Sigmoid colon (tissue), 6 donors: ENCODE measurements at regions not wholly inside any gene's neighbourhood (a gene's known extent, or its start where the extent isn't known, plus 50 kb on each side); places are given as distances from the start of the nearest gene placed in this dataset.

Source experiments
- DNase-seq: peaks from one replicate; pipeline ENCODE4 v3.0.0-alpha.2; 2019
- H3K27ac ChIP-seq, 4 donors: fragments of 200-600 bp; sonication (generic); one replicate each; pipeline ENCODE4 v1.5.1; 2016 to 2019; ENCODE audit warnings: mild to moderate bottlenecking in 1 of 4
- H3K27me3 ChIP-seq, 3 donors: fragments of 200-600 bp; sonication (generic); one replicate each; pipeline ENCODE4 v1.5.1; 2019; ENCODE audit warnings: mild to moderate bottlenecking in 1 of 3
- H3K36me3 ChIP-seq, 4 donors: fragments of 200-600 bp; sonication (generic); one replicate each; pipeline ENCODE4 v1.5.1; 2016 to 2019
- H3K4me1 ChIP-seq, 4 donors: fragments of 200-600 bp; sonication (generic); one replicate each; pipeline ENCODE4 v1.5.1; 2017 to 2019
- H3K4me3 ChIP-seq, 4 donors: fragments of 200-600 bp; sonication (generic); one replicate each; pipeline ENCODE4 v1.5.1; 2017 to 2019; ENCODE audit warnings: mild to moderate bottlenecking in 2 of 4, moderate library complexity in 1 of 4
- H3K9me3 ChIP-seq, 4 donors: fragments of 200-600 bp in 3 of 4; sonication (generic) in 3 of 4; one replicate each; pipeline versions ENCODE4 v1.5.1 to v1.6.1; 2013 to 2019
- CTCF ChIP-seq, 4 experiments: fragments of 450-650 bp in 3 of 4; fragments of 200-600 bp in 1 of 4; IDR thresholded peaks; one replicate each; pipeline ENCODE4 v1.5.1; 2016 to 2019; ENCODE audit warnings: antibody characterized with exemption in 4 of 4, mild to moderate bottlenecking in 3 of 4, moderate library complexity in 2 of 4
- EP300 ChIP-seq, 4 donors: sonication (generic); formaldehyde crosslinking; IDR thresholded peaks; one replicate each; pipeline ENCODE4 v1.6.1; 2017; ENCODE audit warnings: antibody characterized with exemption in 4 of 4
- POLR2A ChIP-seq, 2 donors: fragments of 450-650 bp; IDR thresholded peaks; one replicate each; pipeline ENCODE4 v1.6.1; 2016; ENCODE audit warnings: antibody characterized with exemption in 2 of 2, mild to moderate bottlenecking in 2 of 2, moderate library complexity in 2 of 2
- POLR2AphosphoS5 ChIP-seq, 4 donors: sonication (generic); formaldehyde crosslinking; IDR thresholded peaks; one replicate each; pipeline ENCODE4 v1.6.1; 2017; ENCODE audit warnings: antibody characterized with exemption in 4 of 4
- WGBS, 2 donors: extraction: QIAGEN DNeasy Blood & Tissue Kit; methylation state at CpG; one replicate each; pipeline ENCODE4 v1.1.7; 2013; 5-methylcytosine and 5-hydroxymethylcytosine counted together
- intact Hi-C: fragments of 100-400 bp; cut with DNase I; formaldehyde crosslinking; loops from one replicate; pipeline ENCODE4 v1.15.1; 2023
- donor health status: healthy with polysubstance abuse.
- donor health status: healthy.

DNA sequence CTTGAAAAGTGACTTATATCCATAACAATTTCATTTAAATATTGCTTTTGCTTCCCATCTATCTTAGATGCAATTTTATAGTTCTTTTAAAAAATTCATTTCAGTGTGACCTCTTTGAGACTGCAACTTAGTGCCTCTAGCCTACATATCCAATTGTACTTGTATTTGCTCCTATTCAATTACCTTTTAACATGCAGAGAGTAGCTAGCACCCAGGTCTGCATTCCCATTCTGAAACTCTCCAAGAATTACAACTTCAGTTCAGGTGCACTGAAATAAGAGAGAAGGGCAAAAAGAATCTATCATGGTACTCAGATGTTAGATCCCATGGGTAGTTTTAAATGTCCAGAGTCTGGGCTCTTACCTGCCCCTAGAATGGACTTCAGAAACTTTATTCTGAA lies 765.4 kb upstream of the SLC35B3 start:
- H3K9me3 ChIP-seq: peaks cover 0 to 3% (median 0%) of the 10 kb centered on the region in 4 donors
- intact Hi-C loops: no loop called here
- no peak overlapping the region for H3K4me3 ChIP-seq
- no peak for DNase-seq
- no peaks in the 10 kb centered on the region for H3K27me3 ChIP-seq
- H3K27ac ChIP-seq: no peak overlapping the region
- no peaks in the 10 kb centered on the region for H3K4me1 ChIP-seq
- TF ChIP-seq POLR2AphosphoS5 (IDR thresholded peaks at IDR 0.05) (no peak), EP300 (IDR thresholded peaks at IDR 0.05) (no peak), POLR2A (IDR thresholded peaks at IDR 0.05) (no peak), CTCF (IDR thresholded peaks at IDR 0.05) (no peak)
- no peaks in the 10 kb centered on the region for H3K36me3 ChIP-seq

GRCh38 chr6:9197726-9198125 lies 762.4 kb upstream of the SLC35B3 start:
- 49 to 80% methylated on average over 3 of the region's 3 CpGs for WGBS, 2 donors
- Histone ChIP-seq H3K4me3 (no peak overlapping the region), H3K27me3 (no peaks in the 10 kb centered on the region), H3K36me3 (no peaks in the 10 kb centered on the region), H3K9me3 (no peaks in the 10 kb centered on the region), H3K27ac (no peak overlapping the region), H3K4me1 (no peaks in the 10 kb centered on the region)
- TF ChIP-seq CTCF (IDR thresholded peaks at IDR 0.05): no peak
- intact Hi-C loops: no loop called here
- DNase-seq: no peak

GRCh38 chr6:9195322-9195721 lies 760.0 kb upstream of the SLC35B3 start:
- 54 to 66% methylated on average over 1 of the region's 1 CpG for WGBS, 2 donors
- H3K4me1 ChIP-seq: no peaks in the 10 kb centered on the region
- no peak for DNase-seq
- H3K9me3 ChIP-seq: no peaks in the 10 kb centered on the region
- no peaks in the 10 kb centered on the region for H3K36me3 ChIP-seq
- no peak for TF ChIP-seq EP300 (IDR thresholded peaks at IDR 0.05)
- no peak for TF ChIP-seq CTCF (IDR thresholded peaks at IDR 0.05)
- TF ChIP-seq POLR2A (IDR thresholded peaks at IDR 0.05): no peak
- no peak for TF ChIP-seq POLR2AphosphoS5 (IDR thresholded peaks at IDR 0.05)
- H3K4me3 ChIP-seq: no peak overlapping the region
- H3K27me3 ChIP-seq: no peaks in the 10 kb centered on the region
- no peak overlapping the region for H3K27ac ChIP-seq
- intact Hi-C loops: no loop called here

- no peak overlapping the region for H3K4me3 ChIP-seq
- TF ChIP-seq CTCF (IDR thresholded peaks at IDR 0.05): no peak
- TF ChIP-seq EP300 (IDR thresholded peaks at IDR 0.05): no peak
- TF ChIP-seq POLR2AphosphoS5 (IDR thresholded peaks at IDR 0.05): no peak
- TF ChIP-seq POLR2A (IDR thresholded peaks at IDR 0.05): no peak
- no peaks in the 10 kb centered on the region for H3K36me3 ChIP-seq
- no peak for DNase-seq
- WGBS, 2 donors: 89 to 92% methylated on average over 4 of the region's 4 CpGs
- intact Hi-C loops: no loop called here
- H3K27me3 ChIP-seq: no peaks in the 10 kb centered on the region
- H3K4me1 ChIP-seq: no peaks in the 10 kb centered on the region
- no peaks in the 10 kb centered on the region for H3K9me3 ChIP-seq
- no peak overlapping the region for H3K27ac ChIP-seq
Measured at GRCh38 chr6:9192405-9192909, 757.1 kb upstream of the SLC35B3 start.

GRCh38 chr6:9186148-9186547 lies 750.8 kb upstream of the SLC35B3 start:
- Histone ChIP-seq H3K36me3 (no peaks in the 10 kb centered on the region), H3K27ac (no peak overlapping the region), H3K9me3 (no peaks in the 10 kb centered on the region), H3K4me3 (no peak overlapping the region), H3K4me1 (no peaks in the 10 kb centered on the region), H3K27me3 (no peaks in the 10 kb centered on the region)
- intact Hi-C loops: no loop called here
- no peak for DNase-seq
- TF ChIP-seq POLR2A (IDR thresholded peaks at IDR 0.05): no peak
- no peak for TF ChIP-seq CTCF (IDR thresholded peaks at IDR 0.05)
- TF ChIP-seq EP300 (IDR thresholded peaks at IDR 0.05): no peak
- TF ChIP-seq POLR2AphosphoS5 (IDR thresholded peaks at IDR 0.05): no peak
